Breast epithelium (tissue), 3 donors: ENCODE measurements at regions not wholly inside any gene's neighbourhood (a gene's known extent, or its start where the extent isn't known, plus 50 kb on each side); places are given as distances from the start of the nearest gene placed in this dataset.

Source experiments
- POLR2A ChIP-seq: fragments of 450-650 bp; IDR thresholded peaks from one replicate; pipeline ENCODE4 v1.6.1; 2016; ENCODE audit warnings: antibody characterized with exemption, mild to moderate bottlenecking, moderate library complexity
- POLR2AphosphoS5 ChIP-seq, 3 donors: sonication (generic); formaldehyde crosslinking; IDR thresholded peaks; one replicate each; pipeline ENCODE4 v1.6.1; 2017; ENCODE audit warnings: antibody characterized with exemption in 3 of 3
- TF ChIP-seq, protein P1 (sequence below), 3 donors: fragments of 450-650 bp; IDR thresholded peaks; one replicate each; pipeline ENCODE4 v1.5.1; 2016 to 2017; ENCODE audit warnings: antibody characterized with exemption in 3 of 3, mild to moderate bottlenecking in 3 of 3, moderate library complexity in 3 of 3

GRCh38 chr16:88131966-88132365 is 180.7 kb downstream of the BANP start:
- TF ChIP-seq POLR2AphosphoS5 (IDR thresholded peaks at IDR 0.05) (no peak), POLR2A (no peak)
- TF ChIP-seq, protein P1, sequence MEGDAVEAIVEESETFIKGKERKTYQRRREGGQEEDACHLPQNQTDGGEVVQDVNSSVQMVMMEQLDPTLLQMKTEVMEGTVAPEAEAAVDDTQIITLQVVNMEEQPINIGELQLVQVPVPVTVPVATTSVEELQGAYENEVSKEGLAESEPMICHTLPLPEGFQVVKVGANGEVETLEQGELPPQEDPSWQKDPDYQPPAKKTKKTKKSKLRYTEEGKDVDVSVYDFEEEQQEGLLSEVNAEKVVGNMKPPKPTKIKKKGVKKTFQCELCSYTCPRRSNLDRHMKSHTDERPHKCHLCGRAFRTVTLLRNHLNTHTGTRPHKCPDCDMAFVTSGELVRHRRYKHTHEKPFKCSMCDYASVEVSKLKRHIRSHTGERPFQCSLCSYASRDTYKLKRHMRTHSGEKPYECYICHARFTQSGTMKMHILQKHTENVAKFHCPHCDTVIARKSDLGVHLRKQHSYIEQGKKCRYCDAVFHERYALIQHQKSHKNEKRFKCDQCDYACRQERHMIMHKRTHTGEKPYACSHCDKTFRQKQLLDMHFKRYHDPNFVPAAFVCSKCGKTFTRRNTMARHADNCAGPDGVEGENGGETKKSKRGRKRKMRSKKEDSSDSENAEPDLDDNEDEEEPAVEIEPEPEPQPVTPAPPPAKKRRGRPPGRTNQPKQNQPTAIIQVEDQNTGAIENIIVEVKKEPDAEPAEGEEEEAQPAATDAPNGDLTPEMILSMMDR (IDR thresholded peaks at IDR 0.05) = no peak
